Nephron (organoid): ENCODE measurements at regions not wholly inside any gene's neighbourhood (a gene's known extent, or its start where the extent isn't known, plus 50 kb on each side); places are given as distances from the start of the nearest gene placed in this dataset.

Experiments
- H3K27ac Mint-ChIP-seq, 3 experiments: 2 replicates each; pipeline ENCODE4 v1.8.0; 2020; ENCODE audit warnings: mixed read lengths in 3 of 3, mild to moderate bottlenecking in 2 of 3, moderate library complexity in 1 of 3
- H3K27me3 Mint-ChIP-seq: 2 replicates; pipeline ENCODE4 v1.8.0; 2021; ENCODE audit warnings: low read depth, mild to moderate bottlenecking, moderate library complexity, mixed read lengths
- H3K36me3 Mint-ChIP-seq: 2 replicates; pipeline ENCODE4 v1.8.0; 2020; ENCODE audit warnings: low read depth, mixed read lengths
- H3K4me1 Mint-ChIP-seq: 2 replicates; pipeline ENCODE4 v1.8.0; 2020; ENCODE audit warnings: mixed read lengths
- H3K4me3 Mint-ChIP-seq, 3 experiments: 2 replicates each; pipeline ENCODE4 v1.8.0; 2020; ENCODE audit warnings: mild to moderate bottlenecking in 3 of 3, mixed read lengths in 3 of 3, moderate library complexity in 2 of 3
- H3K9me3 Mint-ChIP-seq: 2 replicates; pipeline ENCODE4 v1.8.0; 2020; ENCODE audit warnings: mixed read lengths
- TF ChIP-seq, protein P1 (sequence below), 3 experiments: fragments of 200-600 bp; sonication (generic); IDR thresholded peaks; one replicate each; pipeline ENCODE4 v1.5.0; 2021; ENCODE audit warnings: antibody characterized with exemption in 3 of 3; ENCODE audit not compliant: unreplicated experiment in 3 of 3

DNA sequence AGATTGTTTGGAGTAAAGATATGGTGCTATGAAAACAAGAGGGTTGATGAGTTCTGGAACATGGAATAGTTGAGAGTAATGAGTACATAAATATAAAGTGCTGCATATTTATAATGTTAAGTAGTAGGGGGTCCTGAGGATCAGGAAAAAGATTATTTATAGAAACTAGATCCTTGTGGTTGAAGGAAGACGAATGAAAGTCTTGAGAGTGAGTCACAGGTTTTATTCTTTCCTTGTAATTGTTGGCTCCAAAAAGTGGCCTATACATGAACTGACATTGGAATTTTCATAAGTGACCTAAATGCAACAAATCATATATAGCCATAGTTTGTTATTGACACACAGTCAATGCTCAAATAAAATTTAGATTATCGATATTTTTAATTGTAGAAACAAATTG, 440.4 kb upstream of the PRICKLE1 start:
- Mint-ChIP-seq H3K9me3 (peaks cover 46% of the 10 kb centered on the region), H3K4me1 (peaks cover 5% of the 10 kb centered on the region), H3K27ac (no peak overlapping the region), H3K4me3 (no peak overlapping the region), H3K27me3 (no peaks in the 10 kb centered on the region), H3K36me3 (peaks cover 21% of the 10 kb centered on the region)
- TF ChIP-seq, protein P1, sequence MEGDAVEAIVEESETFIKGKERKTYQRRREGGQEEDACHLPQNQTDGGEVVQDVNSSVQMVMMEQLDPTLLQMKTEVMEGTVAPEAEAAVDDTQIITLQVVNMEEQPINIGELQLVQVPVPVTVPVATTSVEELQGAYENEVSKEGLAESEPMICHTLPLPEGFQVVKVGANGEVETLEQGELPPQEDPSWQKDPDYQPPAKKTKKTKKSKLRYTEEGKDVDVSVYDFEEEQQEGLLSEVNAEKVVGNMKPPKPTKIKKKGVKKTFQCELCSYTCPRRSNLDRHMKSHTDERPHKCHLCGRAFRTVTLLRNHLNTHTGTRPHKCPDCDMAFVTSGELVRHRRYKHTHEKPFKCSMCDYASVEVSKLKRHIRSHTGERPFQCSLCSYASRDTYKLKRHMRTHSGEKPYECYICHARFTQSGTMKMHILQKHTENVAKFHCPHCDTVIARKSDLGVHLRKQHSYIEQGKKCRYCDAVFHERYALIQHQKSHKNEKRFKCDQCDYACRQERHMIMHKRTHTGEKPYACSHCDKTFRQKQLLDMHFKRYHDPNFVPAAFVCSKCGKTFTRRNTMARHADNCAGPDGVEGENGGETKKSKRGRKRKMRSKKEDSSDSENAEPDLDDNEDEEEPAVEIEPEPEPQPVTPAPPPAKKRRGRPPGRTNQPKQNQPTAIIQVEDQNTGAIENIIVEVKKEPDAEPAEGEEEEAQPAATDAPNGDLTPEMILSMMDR (IDR thresholded peaks at IDR 0.05; ENCODE audit: unreplicated experiment in 3 of 3): no peak

GRCh38 chr12:43028826-43029225, 439.3 kb upstream of the PRICKLE1 start:
- TF ChIP-seq, protein P1 (IDR thresholded peaks at IDR 0.05; ENCODE audit: unreplicated experiment in 3 of 3): no peak
- Mint-ChIP-seq H3K27me3 (no peaks in the 10 kb centered on the region), H3K4me3 (no peak overlapping the region), H3K4me1 (peaks cover 5% of the 10 kb centered on the region), H3K36me3 (peaks cover 13% of the 10 kb centered on the region), H3K9me3 (peaks cover 37% of the 10 kb centered on the region), H3K27ac (peak overlapping the region in 1 of 3 experiments; percentile 48)

DNA sequence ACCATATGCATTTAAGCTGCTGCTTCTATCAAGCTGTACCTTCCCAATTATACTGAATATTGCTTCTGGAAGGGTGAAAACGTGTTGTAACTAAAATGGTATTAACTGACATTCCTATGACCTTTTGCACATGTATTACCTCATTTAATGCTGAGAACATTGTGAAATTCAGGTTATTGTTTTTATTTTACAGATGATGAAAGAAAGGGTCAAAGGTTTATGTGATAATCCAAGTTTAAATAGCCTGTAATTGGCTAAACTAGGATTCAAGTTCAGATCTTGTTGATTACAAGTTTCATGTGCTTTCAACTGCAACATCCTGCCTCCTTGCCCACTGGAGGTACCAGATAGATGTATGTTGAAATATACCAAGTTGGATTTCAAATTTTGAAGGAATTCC, 433.3 kb upstream of the PRICKLE1 start:
- Mint-ChIP-seq H3K4me1 (no peaks in the 10 kb centered on the region), H3K4me3 (no peak overlapping the region), H3K27me3 (no peaks in the 10 kb centered on the region), H3K27ac (no peak overlapping the region), H3K9me3 (no peaks in the 10 kb centered on the region), H3K36me3 (no peaks in the 10 kb centered on the region)
- TF ChIP-seq, protein P1 (IDR thresholded peaks at IDR 0.05; ENCODE audit: unreplicated experiment in 3 of 3): no peak

- Mint-ChIP-seq H3K27ac (peak overlapping the region; percentile 9 to 78 (median 74)), H3K4me3 (no peak overlapping the region), H3K36me3 (peaks cover 12% of the 10 kb centered on the region), H3K4me1 (peaks cover 11% of the 10 kb centered on the region), H3K27me3 (no peaks in the 10 kb centered on the region), H3K9me3 (peaks cover 29% of the 10 kb centered on the region)
- TF ChIP-seq, protein P1 (IDR thresholded peaks at IDR 0.05; ENCODE audit: unreplicated experiment in 3 of 3): no peak
Observed at GRCh38 chr12:43015090-43015737, 425.7 kb upstream of the PRICKLE1 start.

DNA sequence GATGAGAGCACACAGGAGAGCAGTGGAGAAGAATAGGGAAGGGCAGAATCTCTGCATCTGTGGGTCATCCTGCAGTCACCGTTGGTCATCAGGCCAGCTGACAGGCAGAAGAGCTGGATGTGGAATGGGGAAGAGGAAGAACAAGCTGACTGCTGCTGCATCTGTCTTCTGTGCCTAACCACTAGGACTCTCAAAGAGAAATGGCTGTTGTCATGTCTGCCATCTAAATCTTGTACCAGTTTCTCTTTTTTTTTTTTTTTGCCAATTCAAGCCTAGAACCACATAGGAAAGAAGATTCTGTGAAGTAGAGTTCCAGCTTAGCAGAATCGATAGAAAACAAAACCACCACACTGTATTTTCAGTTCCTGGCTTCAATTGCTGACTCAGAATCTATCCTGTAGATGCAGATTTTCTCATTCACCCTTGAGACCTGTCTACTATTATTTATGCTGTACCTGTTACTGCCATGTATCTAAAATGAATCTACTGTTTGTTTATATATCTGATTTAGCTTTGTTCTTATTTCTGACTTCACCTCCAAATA, 421.9 kb upstream of the PRICKLE1 start:
- Mint-ChIP-seq H3K36me3 (peaks cover 10% of the 10 kb centered on the region), H3K27ac (peak overlapping the region; percentile 8 to 67 (median 57)), H3K4me1 (peaks cover 30% of the 10 kb centered on the region), H3K4me3 (no peak overlapping the region), H3K27me3 (no peaks in the 10 kb centered on the region), H3K9me3 (peaks cover 27% of the 10 kb centered on the region)
- TF ChIP-seq, protein P1 (IDR thresholded peaks at IDR 0.05; ENCODE audit: unreplicated experiment in 3 of 3): no peak

DNA sequence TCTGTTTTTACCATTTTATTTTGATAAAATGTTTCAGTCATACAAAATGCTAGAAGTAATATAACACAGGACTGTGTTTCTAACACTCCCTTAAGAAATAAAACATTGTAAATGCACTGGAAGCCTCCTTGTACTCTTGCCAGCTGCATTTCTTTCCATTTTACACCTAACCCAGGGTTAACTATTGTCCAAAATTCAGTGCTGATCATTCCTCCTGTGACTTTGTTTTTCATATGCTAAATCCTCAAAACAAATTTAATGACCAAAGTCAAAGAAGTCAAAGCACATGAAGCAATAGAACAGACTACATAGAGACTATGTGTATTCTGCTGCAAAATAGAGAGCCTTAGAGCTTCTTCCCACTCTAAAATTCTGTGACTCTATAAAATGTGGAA, 420.3 kb upstream of the PRICKLE1 start:
- TF ChIP-seq, protein P1 (IDR thresholded peaks at IDR 0.05; ENCODE audit: unreplicated experiment in 3 of 3): no peak
- Mint-ChIP-seq H3K27ac (peak overlapping the region; percentile 82 to 93 (median 93)), H3K4me3 (no peak overlapping the region), H3K27me3 (no peaks in the 10 kb centered on the region), H3K4me1 (peaks cover 30% of the 10 kb centered on the region), H3K36me3 (peaks cover 1% of the 10 kb centered on the region), H3K9me3 (peaks cover 12% of the 10 kb centered on the region)
